ENCODE measurements at regions not wholly inside any gene's neighbourhood (a gene's known extent, or its start where the extent isn't known, plus 50 kb on each side); places are given as distances from the start of the nearest gene placed in this dataset.

DNA sequence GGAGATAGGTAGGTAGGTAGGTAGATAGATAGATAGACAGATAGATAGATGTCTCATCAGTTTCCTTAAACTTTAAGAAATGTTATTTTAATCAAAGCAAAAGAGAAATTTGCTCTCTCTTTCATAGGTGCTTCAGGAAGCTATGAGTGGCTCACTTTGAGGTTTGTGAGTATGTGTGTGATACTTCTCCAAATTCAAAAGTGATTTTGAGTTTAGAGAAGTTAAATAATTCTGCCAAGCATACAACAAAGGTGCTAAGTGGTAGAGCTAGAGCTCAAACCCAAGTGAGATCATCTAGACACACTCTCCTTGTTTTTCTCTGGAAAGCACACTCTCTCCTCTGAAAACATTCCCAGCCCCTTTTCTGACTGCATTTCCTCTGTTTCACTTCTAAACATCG lies 156.2 kb downstream of the EDN1 start (continued):
- TF ChIP-seq EZH2 (IDR thresholded peaks at IDR 0.05; ENCODE audit: low read depth, low read length, severe bottlenecking) (no peak), CEBPB (IDR thresholded peaks at IDR 0.05; ENCODE audit: low read depth, low read length) (no peak), SIN3A (conservative IDR thresholded peaks at IDR 0.05 in 1 of 2, IDR thresholded peaks at IDR 0.05 in 1 of 2; ENCODE audit: low read depth in 1 of 2, low read length in 2 of 2) (no peak)

Measured in H1 (cell line).